ENCODE measurements at regions not wholly inside any gene's neighbourhood (a gene's known extent, or its start where the extent isn't known, plus 50 kb on each side); places are given as distances from the start of the nearest gene placed in this dataset.
"Not testable (repeated sequence)": the region's sequence is repeated elsewhere in the genome, so short reads cannot be mapped to it uniquely, and the experiment has no call there.

DNA sequence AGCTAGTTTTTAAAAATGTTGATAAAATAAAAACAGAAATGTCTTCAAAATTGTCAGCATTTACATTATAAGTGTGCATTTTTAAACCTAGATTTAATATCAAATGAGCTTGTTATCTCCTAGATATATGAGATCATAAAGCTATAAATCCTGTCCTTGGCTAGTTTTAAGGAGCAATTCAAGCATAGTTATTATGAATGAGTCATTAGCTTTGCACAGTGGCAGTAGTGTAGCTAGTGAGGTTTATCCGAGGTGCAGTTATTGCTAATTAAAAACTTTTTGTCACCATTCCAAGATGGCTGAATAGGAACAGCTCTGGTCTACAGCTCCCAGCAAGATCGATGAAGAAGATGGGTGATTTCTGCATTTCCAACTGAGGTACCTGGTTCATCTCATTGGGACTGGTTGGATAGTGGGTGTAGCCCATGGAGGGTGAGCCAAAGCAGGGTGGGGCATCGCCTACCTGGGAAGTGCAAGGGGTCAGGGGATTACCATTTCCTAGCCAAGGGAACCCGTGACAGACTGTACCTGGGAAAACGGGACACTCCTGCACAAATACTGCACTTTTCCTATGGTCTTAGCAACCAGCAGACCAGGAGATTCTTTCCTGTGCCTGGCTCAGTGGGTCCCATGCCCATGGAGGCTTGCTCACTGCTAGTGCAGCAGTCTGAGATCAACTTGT is 108.8 kb upstream of the SYNCRIP start:
- H3K9me3 Mint-ChIP-seq = no peaks in the 10 kb centered on the region
- no peaks in the 10 kb centered on the region for H3K36me3 Mint-ChIP-seq

DNA sequence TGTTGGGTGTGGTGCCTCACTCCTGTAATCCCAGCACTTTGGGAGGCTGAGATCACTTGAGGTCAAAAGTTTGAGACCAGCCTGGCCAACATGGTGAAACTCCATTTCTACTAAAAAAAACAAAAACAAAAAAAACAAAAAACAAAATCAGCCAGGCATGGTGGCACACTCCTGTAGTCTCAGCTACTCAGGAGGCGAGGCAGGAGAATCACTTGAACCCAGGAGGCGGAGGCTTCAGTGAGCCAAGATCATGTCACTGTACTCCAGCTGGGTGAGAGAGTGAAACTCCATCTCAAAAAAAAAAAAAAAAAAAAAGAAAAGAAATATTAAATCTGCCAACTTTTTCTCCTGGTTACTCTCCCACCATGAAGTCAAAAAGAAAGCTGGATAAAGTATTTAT is 107.5 kb upstream of the SYNCRIP start:
- H3K36me3 Mint-ChIP-seq, H3K27me3 Mint-ChIP-seq, H3K4me3 Mint-ChIP-seq: not testable (repeated sequence)

More for the DNA sequence above, 108.8 kb upstream of the SYNCRIP start:
- Mint-ChIP-seq H3K27ac (no peak overlapping the region), H3K4me3 (no peak overlapping the region), H3K4me1 (no peaks in the 10 kb centered on the region), H3K27me3 (peaks cover 5% of the 10 kb centered on the region)

DNA sequence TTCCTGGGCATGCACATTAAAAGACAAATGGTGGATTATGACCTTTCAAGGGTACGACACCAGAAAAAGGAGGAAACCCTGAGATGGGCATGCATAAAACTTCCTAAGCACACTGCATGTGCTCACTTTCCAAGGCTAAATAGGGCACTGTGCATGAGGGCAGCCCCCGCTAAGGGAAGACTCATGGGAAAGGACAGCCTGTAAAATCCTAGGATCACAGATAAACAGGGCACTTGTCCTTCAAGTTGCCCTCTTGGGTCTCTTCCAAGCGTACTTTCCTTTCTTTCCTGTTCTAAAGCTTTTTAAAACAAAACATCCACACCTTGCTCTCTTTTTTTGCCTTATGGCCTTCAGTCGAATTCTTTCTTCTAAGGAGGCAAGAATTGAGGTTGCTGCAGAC is 106.5 kb upstream of the SYNCRIP start:
- Mint-ChIP-seq H3K4me3 (no peak overlapping the region), H3K27ac (no peak overlapping the region), H3K9me3 (no peaks in the 10 kb centered on the region), H3K36me3 (no peaks in the 10 kb centered on the region), H3K27me3 (peaks cover 5% of the 10 kb centered on the region), H3K4me1 (no peaks in the 10 kb centered on the region)

More for the DNA sequence above, 107.5 kb upstream of the SYNCRIP start:
- H3K9me3 Mint-ChIP-seq, H3K27ac Mint-ChIP-seq, H3K4me1 Mint-ChIP-seq: not testable (repeated sequence)

DNA sequence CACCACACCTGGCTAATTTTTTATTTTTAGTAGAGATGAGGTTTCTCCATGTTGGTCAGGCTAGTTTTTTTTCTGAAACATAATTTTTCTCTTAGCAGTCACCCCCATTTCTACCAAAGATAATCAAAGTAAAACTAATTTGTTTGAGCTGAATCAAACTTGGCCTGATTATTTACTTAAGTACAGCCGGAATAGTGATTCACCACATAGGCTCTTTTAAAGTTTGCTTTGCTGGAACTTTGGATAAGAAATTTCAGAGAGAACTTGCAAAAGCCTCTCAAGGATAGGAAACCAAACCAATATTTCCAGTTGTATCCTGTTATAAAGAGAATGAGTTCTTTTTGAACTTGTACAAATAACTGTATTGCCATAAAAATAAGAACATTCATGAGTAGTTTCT is 105.0 kb upstream of the SYNCRIP start:
- H3K36me3 Mint-ChIP-seq = no peaks in the 10 kb centered on the region

DNA sequence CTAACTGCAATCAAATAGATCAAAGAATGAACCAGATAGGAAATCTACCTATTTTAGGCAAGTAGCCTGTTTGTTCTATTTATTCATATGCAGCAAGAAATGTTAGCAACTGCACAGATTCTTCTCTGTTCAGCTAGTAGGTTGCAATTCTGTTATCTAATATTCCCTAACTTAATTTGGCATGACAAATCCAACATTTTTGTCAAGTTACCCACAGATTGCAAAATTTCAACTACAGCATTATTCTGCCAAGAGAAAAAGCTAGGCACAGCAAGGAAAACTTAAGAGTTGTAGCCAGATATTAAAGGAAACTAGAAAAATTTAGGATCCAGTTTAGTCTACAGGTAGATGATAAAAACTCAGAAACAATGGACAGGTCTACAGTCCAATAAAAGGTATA is 104.4 kb upstream of the SYNCRIP start:
- H3K4me1 Mint-ChIP-seq = no peaks in the 10 kb centered on the region
- no peak overlapping the region for H3K27ac Mint-ChIP-seq
- H3K36me3 Mint-ChIP-seq = no peaks in the 10 kb centered on the region
- H3K9me3 Mint-ChIP-seq = no peaks in the 10 kb centered on the region
- no peak overlapping the region for H3K4me3 Mint-ChIP-seq
- H3K27me3 Mint-ChIP-seq = peaks cover 6% of the 10 kb centered on the region

More for the DNA sequence above, 105.0 kb upstream of the SYNCRIP start:
- Mint-ChIP-seq H3K9me3 (no peaks in the 10 kb centered on the region), H3K27me3 (peaks cover 6% of the 10 kb centered on the region), H3K4me1 (no peaks in the 10 kb centered on the region), H3K27ac (no peak overlapping the region), H3K4me3 (no peak overlapping the region)

DNA sequence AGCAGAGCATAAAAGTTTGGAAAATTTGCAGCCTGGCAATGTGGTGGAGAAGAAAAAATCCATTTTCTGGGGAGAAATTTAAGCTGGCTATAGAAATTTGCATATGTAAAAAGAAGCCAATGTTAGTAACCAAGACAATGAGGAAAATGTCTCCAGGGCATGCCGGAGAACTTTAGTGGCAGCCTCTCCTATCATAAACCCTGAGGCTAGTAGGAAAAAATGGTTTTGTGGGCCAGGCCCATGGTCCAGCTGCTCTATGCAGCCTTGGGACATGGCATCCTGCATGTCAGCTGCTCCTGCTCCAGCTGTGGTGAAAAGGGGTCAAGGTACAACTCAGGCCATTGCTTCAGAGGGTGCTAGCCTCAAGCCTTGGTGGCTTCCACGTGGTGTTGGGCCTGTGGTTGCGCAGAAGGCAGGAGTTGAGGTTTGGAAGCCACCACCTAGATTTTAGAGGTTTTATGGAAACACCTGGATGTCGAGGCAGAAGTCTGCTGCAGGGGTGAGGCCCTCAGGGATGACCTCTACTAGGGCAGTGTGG is 101.8 kb upstream of the SYNCRIP start:
- Mint-ChIP-seq H3K4me1 (no peaks in the 10 kb centered on the region), H3K9me3 (no peaks in the 10 kb centered on the region), H3K27ac (no peak overlapping the region), H3K27me3 (peaks cover 4% of the 10 kb centered on the region), H3K4me3 (no peak overlapping the region), H3K36me3 (no peaks in the 10 kb centered on the region)

DNA sequence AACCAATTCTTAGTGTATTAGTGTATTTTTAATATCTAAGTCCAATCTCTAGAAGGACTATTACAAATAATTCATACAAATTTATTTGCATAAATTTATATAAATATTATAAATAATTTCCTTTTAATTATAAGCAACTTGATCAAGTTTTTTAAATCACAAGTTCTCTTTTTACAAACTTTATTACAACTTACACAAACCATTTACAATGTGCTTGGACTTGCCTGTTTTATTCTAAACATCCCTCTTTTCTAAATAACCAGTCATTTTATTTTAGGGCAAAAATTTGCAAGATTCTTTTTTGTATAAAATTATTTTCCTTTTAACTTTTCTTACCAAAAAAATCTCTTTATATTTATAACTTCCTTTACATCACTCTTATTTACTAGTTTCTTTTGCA is 83.5 kb upstream of the SYNCRIP start:
- Mint-ChIP-seq H3K4me3 (no peak overlapping the region), H3K27me3 (peaks cover 1% of the 10 kb centered on the region), H3K9me3 (no peaks in the 10 kb centered on the region), H3K4me1 (no peaks in the 10 kb centered on the region), H3K36me3 (no peaks in the 10 kb centered on the region), H3K27ac (no peak overlapping the region)

DNA sequence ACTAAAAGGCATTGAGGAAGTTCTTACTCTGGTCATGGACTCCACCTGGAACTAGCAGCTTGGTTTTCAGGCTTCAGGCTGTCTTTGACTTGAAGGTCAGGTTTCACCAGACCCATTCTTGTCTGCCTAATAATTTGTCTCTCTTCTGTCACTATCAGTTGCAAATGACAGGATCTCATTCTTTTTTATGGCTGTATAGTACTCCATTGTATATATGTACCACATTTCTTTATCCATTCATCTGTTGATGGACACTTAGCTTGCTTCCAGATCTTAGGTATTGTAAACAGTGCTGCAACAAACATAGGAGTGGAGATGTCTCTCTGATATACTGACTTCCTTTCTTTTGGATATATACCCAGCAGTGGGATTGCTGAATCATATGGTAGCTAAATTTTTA is 73.1 kb upstream of the SYNCRIP start:
- no peaks in the 10 kb centered on the region for H3K36me3 Mint-ChIP-seq
- H3K27me3 Mint-ChIP-seq = peaks cover 3% of the 10 kb centered on the region
- H3K4me1 Mint-ChIP-seq = no peaks in the 10 kb centered on the region
- no peaks in the 10 kb centered on the region for H3K9me3 Mint-ChIP-seq
- no peak overlapping the region for H3K27ac Mint-ChIP-seq
- H3K4me3 Mint-ChIP-seq = no peak overlapping the region

DNA sequence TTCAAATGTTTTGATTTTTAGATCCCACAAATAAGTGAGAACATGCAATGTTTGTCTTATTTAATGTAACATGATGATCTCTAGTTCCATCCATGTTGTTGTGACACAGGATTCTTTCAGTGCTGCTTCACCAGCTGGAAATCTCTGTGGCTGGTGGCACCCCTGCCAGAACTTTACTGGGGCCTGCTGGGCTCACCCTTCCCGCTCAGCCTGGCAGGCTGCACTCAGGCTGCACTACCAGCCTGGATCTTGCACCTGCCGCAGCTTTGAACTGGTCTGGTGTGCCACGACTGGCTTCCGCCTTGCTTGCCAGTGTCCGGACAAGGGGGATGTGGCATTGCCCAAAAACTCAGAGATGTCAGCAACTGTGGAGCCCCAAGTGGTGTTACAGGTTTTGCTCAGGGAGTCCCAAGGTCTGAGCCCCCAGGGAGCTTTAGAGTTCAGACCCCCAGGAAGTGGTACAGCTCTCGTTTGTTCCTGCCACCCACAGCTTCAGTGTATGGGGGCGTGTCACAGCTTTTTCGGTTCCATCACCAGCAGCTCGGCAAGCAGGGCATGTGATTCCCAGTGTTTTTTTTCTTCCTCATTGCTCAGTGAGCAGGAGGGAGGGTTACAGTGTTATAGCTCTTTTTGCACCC is 72.3 kb upstream of the SYNCRIP start:
- no peaks in the 10 kb centered on the region for H3K4me1 Mint-ChIP-seq
- H3K27ac Mint-ChIP-seq = no peak overlapping the region
- no peaks in the 10 kb centered on the region for H3K9me3 Mint-ChIP-seq
- peaks cover 3% of the 10 kb centered on the region for H3K27me3 Mint-ChIP-seq
- no peaks in the 10 kb centered on the region for H3K36me3 Mint-ChIP-seq
- no peak overlapping the region for H3K4me3 Mint-ChIP-seq

DNA sequence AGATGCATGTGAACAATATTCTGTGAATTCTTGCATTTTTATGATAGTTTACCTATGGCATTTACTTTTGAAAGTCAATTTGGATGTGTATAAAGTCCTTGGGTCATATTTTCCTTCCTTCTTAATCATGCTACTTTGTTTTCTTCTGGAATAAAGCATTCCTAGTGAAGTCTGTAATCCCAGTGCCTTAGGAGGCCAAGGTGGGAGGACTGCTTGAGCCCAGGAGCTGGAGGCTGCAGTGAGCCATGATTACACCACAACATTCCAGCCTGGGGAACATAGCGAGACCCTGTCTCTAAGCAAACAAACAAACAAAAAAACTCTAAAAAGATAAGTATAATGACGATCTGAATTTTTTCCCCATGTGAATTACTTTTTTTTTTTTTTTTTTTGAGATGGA is 69.7 kb upstream of the SYNCRIP start:
- no peaks in the 10 kb centered on the region for H3K36me3 Mint-ChIP-seq
- H3K27me3 Mint-ChIP-seq = peaks cover 3% of the 10 kb centered on the region
- no peak overlapping the region for H3K27ac Mint-ChIP-seq
- no peaks in the 10 kb centered on the region for H3K9me3 Mint-ChIP-seq
- H3K4me3 Mint-ChIP-seq = no peak overlapping the region
- H3K4me1 Mint-ChIP-seq = no peaks in the 10 kb centered on the region

DNA sequence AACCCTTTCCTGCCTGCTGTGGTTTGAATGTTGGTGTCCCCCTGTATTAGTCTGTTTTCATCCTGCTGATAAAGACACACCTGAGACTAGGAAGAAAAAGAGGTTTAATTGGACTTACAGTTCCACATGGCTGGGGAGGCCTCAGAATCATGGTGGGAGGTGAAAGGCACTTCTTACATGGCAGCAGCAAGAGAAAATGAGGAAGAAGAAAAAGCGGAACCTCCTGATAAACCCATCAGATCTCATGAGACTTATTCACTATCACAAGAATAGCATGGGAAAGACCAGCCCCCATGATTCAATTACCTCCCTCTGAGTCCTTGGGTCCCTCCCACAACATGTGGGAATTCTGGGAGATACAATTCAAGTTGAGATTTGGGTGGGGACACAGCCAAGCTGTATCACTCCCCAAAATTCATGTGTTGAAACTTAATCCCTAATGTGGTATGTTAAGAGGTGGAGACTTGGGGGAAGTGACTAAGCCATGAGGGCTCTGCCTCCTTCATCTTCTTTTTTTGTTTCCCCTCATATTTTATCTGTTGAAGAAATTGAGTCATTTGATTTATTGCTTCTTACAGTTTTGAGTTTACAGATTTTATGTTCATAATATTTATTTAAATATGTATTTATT is 64.9 kb upstream of the SYNCRIP start:
- H3K4me1 Mint-ChIP-seq, H3K9me3 Mint-ChIP-seq, H3K27ac Mint-ChIP-seq, H3K36me3 Mint-ChIP-seq, H3K4me3 Mint-ChIP-seq, H3K27me3 Mint-ChIP-seq: not testable (repeated sequence)

DNA sequence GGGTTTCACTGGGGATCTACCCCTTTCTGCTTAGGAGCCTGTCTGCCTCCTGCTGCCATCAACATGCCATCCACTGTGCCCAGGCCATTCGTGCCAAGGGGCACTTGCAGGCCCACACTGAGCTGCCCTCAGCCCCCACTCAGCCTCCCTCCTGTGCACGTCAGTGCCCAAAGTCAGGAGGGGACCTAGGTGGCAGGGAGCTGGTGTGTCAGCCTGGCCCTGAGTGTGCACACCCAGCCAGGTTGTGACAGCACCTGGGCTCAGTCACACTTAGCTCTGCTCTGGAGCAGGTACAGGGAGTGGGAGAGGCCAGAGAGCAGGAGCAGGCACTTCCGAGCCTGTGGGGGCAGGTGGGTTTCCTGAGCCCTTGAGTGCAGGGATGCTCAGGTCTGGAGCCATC is 63.6 kb upstream of the SYNCRIP start:
- Mint-ChIP-seq H3K4me1 (no peaks in the 10 kb centered on the region), H3K4me3 (no peak overlapping the region), H3K27me3 (no peaks in the 10 kb centered on the region), H3K36me3 (no peaks in the 10 kb centered on the region), H3K9me3 (no peaks in the 10 kb centered on the region), H3K27ac (no peak overlapping the region)

DNA sequence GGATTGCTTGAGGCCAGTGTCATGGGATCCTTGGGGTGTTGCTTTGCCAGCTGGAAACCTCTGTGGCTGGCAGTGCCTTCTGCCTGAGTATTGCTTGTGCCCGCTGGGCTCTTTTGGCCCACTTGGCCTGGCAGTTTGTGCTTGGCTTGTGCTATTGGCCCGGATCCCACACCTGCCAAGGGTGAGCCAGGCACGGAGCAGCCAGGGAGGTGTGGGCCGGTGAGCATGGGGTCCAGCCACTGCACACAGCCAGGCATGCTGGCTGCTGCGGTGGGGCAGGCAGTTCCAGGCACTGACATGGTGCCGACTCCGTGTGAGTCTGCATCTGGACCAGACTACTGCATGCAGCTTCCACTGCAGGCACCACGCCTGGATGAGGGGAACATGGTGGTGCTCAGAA is 62.5 kb upstream of the SYNCRIP start:
- H3K27me3 Mint-ChIP-seq = no peaks in the 10 kb centered on the region
- no peaks in the 10 kb centered on the region for H3K4me1 Mint-ChIP-seq
- H3K4me3 Mint-ChIP-seq = no peak overlapping the region
- H3K27ac Mint-ChIP-seq = no peak overlapping the region
- H3K9me3 Mint-ChIP-seq = no peaks in the 10 kb centered on the region
- no peaks in the 10 kb centered on the region for H3K36me3 Mint-ChIP-seq

DNA sequence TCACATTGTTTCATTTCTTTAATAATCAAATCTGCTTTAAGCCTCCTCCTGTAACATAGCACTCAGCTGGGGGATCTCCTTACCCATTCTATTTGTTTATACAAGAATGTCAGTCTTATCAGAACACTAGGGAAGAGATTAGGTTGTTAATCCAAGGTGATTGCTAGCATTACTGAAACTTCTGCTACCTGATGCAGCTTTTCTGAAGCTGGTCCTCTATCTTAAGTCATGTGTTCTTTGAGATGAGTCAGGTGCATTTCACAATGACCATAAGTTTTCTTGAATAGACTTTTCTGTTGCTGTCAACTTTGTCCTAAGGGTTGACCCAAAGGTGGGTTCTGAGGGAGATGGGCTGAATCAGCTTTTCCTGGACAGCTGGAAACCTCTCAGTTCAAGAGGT is 60.7 kb upstream of the SYNCRIP start:
- H3K4me1 Mint-ChIP-seq = no peaks in the 10 kb centered on the region
- peaks cover 2% of the 10 kb centered on the region for H3K27me3 Mint-ChIP-seq
- H3K4me3 Mint-ChIP-seq = no peak overlapping the region
- no peak overlapping the region for H3K27ac Mint-ChIP-seq
- peaks cover 5% of the 10 kb centered on the region for H3K9me3 Mint-ChIP-seq
- H3K36me3 Mint-ChIP-seq = peaks cover 4% of the 10 kb centered on the region

Data from activated naive CD4-positive, alpha-beta T cell treated with anti-CD3 and anti-CD28 coated beads, Interleukin-2, amount 50 U/mL, for 24 hours (primary cell).